ENCODE measurements at regions not wholly inside any gene's neighbourhood (a gene's known extent, or its start where the extent isn't known, plus 50 kb on each side); places are given as distances from the start of the nearest gene placed in this dataset.

DNA sequence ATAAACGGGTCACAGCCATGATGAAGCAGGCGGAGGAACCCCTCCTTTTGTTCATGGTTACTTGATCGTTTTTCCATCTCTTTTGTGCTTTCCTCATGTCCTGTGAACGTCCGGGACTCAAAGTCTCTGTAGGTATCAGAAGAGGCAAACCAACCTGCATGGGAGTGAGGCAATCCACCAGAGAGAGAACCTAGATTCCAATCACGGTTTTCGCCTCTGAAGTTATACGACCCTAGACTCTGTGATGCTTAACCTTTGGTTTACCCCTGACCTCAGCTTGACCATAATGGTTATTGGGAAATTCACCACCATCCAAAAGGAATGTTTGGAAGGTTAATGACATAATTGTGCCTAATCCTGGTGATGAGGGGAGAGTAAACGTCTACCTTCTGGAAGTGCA lies 186.8 kb upstream of the PRICKLE1 start:
- ChIA-PET POLR2A (no interaction called here), RAD21 (ENCODE audit: low non-redundant PET in 1 of 2, low total read pairs in 2 of 2, uncharacterized antibody in 2 of 2, unreplicated experiment in 2 of 2) (no interaction called here), CTCF (no interaction called here)
- ATAC-seq (no peak), DNase-seq (ENCODE audit: low read depth, low spot score) (no peak)
- Histone ChIP-seq H3K4me1 (ENCODE audit: control insufficient read depth in 1 of 2, insufficient read depth in 2 of 2, low read length in 2 of 2) (peaks cover 0 to 2% of the 10 kb centered on the region in 2 experiments; a peak in 1 of 4 replicates), H3K9me2 (ENCODE audit: insufficient read depth) (no peaks in the 10 kb centered on the region), H2AFZ (ENCODE audit: low read depth, low read length, poor library complexity, severe bottlenecking) (no peak overlapping the region), H3K9ac (ENCODE audit: low read length) (no peak overlapping the region), H3K79me2 (ENCODE audit: insufficient read depth, low read length) (no peaks in the 10 kb centered on the region), H4K20me1 (ENCODE audit: insufficient read depth) (no peaks in the 10 kb centered on the region), H3K4me3 (replicated peaks in 1 of 2; ENCODE audit: low read depth in 1 of 2, low read length in 2 of 2) (no peak overlapping the region), H3K36me3 (ENCODE audit: control insufficient read depth in 1 of 2, insufficient read depth in 2 of 2, low read length in 2 of 2) (no peaks in the 10 kb centered on the region), H3K4me2 (ENCODE audit: low read length) (no peak overlapping the region), H3K27me3 (ENCODE audit: insufficient read depth, low read length) (no peaks in the 10 kb centered on the region), H3K9me3 (ENCODE audit: control insufficient read depth in 1 of 2, insufficient read depth in 1 of 2, low read depth in 1 of 2, low read length in 2 of 2) (no peaks in the 10 kb centered on the region), H3K27ac (ENCODE audit: low read depth, low read length) (no peak overlapping the region)
- intact Hi-C loops (cut with micrococcal nuclease): no loop called here
- no TSS peak for BruUV-seq (replicated peaks)
- TF ChIP-seq CTCF (IDR thresholded peaks at IDR 0.05 in 2 of 3, conservative IDR thresholded peaks at IDR 0.05 in 1 of 3; ENCODE audit: borderline replicate concordance in 1 of 3, insufficient read depth in 1 of 3, low read depth in 2 of 3, low read length in 2 of 3): no peak
- no peak for TF ChIP-seq JUND (IDR thresholded peaks at IDR 0.05)
- no peak for TF ChIP-seq TCF7L2 (IDR thresholded peaks at IDR 0.05; ENCODE audit: borderline replicate concordance, extremely low read depth, insufficient read depth, insufficient read length)
- no peak for TF ChIP-seq SP1 (IDR thresholded peaks at IDR 0.05; ENCODE audit: low read depth)
- TF ChIP-seq RAD21 (IDR thresholded peaks at IDR 0.05; ENCODE audit: low read depth): no peak
- TF ChIP-seq ZBTB33 (IDR thresholded peaks at IDR 0.05; ENCODE audit: extremely low read depth, insufficient replicate concordance, low read length): no peak
- no peak for TF ChIP-seq POLR2A (IDR thresholded peaks at IDR 0.05; ENCODE audit: borderline replicate concordance, extremely low read depth, insufficient read depth, insufficient read length)
- no peak for TF ChIP-seq EZH2phosphoT487 (IDR thresholded peaks at IDR 0.05; ENCODE audit: borderline replicate concordance)
- TF ChIP-seq SRF (IDR thresholded peaks at IDR 0.05; ENCODE audit: low read depth): no peak
- TF ChIP-seq REST (IDR thresholded peaks at IDR 0.05; ENCODE audit: low read depth): no peak
- TF ChIP-seq POLR2AphosphoS5 (IDR thresholded peaks at IDR 0.05; ENCODE audit: low read depth, low read length): no peak
- TF ChIP-seq ZNF274 (IDR thresholded peaks at IDR 0.05; ENCODE audit: low read depth, low read length): no peak
- TF ChIP-seq, protein P1, sequence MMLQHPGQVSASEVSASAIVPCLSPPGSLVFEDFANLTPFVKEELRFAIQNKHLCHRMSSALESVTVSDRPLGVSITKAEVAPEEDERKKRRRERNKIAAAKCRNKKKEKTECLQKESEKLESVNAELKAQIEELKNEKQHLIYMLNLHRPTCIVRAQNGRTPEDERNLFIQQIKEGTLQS (IDR thresholded peaks at IDR 0.05): no peak
- TF ChIP-seq MAX (IDR thresholded peaks at IDR 0.05): no peak
